ENCODE measurements at regions not wholly inside any gene's neighbourhood (a gene's known extent, or its start where the extent isn't known, plus 50 kb on each side); places are given as distances from the start of the nearest gene placed in this dataset.

GRCh38 chr3:14331251-14331650 is 71.2 kb upstream of the SLC6A6 start:
- no peak for DNase-seq (ENCODE audit: extremely low spot score, insufficient read length, low read depth)
- no peak for FAIRE-seq

- FAIRE-seq (no peak), DNase-seq (ENCODE audit: extremely low spot score, insufficient read length, low read depth) (no peak)
These were observed 70.0 kb upstream of the SLC6A6 start for GRCh38 chr3:14332392-14332791.

- DNase-seq (ENCODE audit: extremely low spot score, insufficient read length, low read depth) = no peak
- no peak for FAIRE-seq
These were observed 69.2 kb upstream of the SLC6A6 start for GRCh38 chr3:14333215-14333614.

DNA sequence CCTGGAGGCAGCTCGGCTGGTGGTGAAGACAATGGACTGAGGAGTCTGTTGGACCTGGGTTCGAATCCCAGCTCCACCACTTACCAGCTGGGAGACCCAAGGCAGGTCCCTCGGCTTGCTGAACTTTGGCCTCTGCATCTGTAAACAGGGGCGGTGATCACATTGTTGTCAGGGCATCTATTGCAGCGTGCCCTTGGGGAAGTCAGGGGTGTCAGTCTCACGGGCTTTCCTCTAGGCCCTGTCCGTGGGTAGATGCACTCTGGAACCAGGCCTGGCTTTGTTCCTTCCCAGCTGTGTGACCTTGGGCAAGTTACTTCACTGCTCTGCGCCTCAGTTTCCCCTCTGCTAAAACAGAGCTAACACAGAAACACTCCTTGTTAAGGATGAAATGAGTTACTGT is 68.8 kb upstream of the SLC6A6 start:
- FAIRE-seq (no peak), DNase-seq (ENCODE audit: extremely low spot score, insufficient read length, low read depth) (no peak)

DNA sequence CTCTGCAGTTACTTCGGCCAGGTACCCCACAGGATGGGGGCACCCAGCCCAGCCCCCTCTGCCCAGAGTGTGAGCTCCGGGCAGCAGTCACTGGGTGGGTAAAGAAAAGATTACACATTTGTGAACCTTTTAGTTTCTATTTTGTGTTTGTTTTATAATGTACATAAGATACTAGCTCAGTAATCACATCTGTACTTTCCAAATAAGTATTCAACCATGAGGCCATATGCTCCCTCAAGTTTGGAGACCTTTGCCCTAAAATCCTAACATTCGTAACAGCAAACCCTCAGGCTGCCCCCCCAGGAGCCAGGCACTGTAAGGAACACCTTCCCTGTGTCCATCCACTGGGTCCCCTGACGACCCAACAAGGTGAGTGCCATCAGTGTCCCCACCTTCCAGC is 68.3 kb upstream of the SLC6A6 start:
- FAIRE-seq (no peak), DNase-seq (ENCODE audit: extremely low spot score, insufficient read length, low read depth) (no peak)

- no peak for DNase-seq (ENCODE audit: extremely low spot score, insufficient read length, low read depth)
- no peak for FAIRE-seq
These were observed 67.5 kb upstream of the SLC6A6 start for GRCh38 chr3:14334936-14335335.

GRCh38 chr3:14335774-14336748 is 66.3 kb upstream of the SLC6A6 start:
- no peak for FAIRE-seq
- no peak for DNase-seq (ENCODE audit: extremely low spot score, insufficient read length, low read depth)

- DNase-seq (ENCODE audit: extremely low spot score, insufficient read length, low read depth) (no peak), FAIRE-seq (no peak)
These were observed 65.4 kb upstream of the SLC6A6 start for GRCh38 chr3:14336749-14337598.

DNA sequence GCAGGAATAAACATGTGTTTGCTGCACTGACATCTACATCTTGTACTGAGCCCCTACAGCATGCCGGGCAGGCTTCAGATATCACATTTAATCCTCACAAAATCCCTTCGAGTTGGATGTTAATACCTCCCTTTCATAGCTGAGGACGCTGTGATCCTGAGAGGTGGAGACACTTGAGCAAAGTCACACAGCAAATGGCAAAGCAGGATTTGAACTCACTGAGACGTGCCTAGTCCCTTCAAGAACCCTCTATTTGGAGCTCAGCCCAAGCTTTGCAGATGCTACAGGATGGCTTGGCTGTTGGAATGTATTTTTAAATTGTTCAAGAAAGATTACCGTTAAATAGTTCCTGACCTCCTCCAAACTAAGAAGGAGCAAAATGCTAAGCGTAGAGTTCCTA is 64.6 kb upstream of the SLC6A6 start:
- no peak for FAIRE-seq
- no peak for DNase-seq (ENCODE audit: extremely low spot score, insufficient read length, low read depth)

DNA sequence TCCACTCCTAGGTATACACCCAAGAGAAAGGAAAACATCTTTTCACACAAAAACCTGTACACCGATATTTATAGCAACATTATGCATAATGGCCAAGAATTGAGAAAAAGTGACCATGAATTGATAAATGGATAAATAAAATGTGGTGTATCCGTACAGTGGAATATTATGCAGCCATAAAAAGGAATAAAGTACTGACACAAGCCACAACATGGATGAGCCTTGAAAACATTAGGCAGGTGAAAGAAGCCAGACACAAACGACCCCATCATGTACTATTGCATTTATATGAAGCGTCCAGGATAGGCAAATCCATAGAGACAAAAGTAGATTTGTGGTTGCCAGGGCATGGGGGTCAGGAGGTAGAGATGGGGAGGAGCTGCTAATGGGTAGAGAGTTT is 64.2 kb upstream of the SLC6A6 start:
- no peak for DNase-seq (ENCODE audit: extremely low spot score, insufficient read length, low read depth)
- FAIRE-seq = no peak

GRCh38 chr3:14338898-14339458 is 63.4 kb upstream of the SLC6A6 start:
- DNase-seq (ENCODE audit: extremely low spot score, insufficient read length, low read depth) = no peak

DNA sequence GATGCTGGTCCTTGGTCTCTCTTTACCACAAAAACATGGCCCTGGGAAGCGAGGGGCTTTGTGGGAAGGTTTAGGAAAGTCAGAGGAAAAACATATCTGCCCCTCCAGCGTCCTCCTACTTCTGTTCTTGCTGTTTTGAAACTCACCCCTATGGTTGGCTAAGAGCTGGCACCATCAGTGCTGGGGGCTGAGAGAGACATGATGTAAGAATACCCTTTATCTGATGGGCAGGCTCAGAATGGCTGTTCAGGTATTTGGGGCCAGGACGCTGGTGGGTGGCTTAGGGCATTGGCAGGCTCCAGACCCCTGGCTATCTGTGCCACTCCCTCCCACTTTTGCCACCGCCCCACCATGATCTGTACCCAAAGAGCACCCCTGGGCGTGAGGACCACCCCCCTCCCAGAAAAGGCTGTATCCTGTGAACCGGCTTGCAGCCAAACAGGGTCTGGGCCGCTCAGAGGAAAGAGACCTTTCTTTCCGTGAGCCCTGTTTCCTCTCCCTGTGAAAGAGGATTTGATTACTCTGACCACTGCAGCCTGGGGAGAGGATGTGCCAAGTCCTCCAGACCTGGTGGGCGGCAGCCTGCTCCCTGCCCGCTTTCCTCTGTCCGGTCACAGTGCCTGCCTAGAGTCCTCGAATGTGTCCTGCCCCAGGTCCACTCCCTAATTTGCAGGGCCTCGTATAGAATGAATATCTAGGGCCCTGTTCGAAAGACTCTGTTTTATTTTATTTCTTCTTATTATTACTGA is 61.3 kb upstream of the SLC6A6 start:
- FAIRE-seq = no peak
- no peak for DNase-seq (ENCODE audit: extremely low spot score, insufficient read length, low read depth)

More at GRCh38 chr3:14338898-14339458, 63.4 kb upstream of the SLC6A6 start:
- no peak for FAIRE-seq

- FAIRE-seq = no peak
- no peak for DNase-seq (ENCODE audit: extremely low spot score, insufficient read length, low read depth)
These were observed 58.9 kb upstream of the SLC6A6 start for GRCh38 chr3:14343338-14344112.

GRCh38 chr3:14344351-14344750 is 58.1 kb upstream of the SLC6A6 start:
- DNase-seq (ENCODE audit: extremely low spot score, insufficient read length, low read depth) = no peak
- FAIRE-seq = no peak

GRCh38 chr3:14345496-14346150 is 56.8 kb upstream of the SLC6A6 start:
- DNase-seq (ENCODE audit: extremely low spot score, insufficient read length, low read depth) = no peak
- FAIRE-seq = no peak

DNA sequence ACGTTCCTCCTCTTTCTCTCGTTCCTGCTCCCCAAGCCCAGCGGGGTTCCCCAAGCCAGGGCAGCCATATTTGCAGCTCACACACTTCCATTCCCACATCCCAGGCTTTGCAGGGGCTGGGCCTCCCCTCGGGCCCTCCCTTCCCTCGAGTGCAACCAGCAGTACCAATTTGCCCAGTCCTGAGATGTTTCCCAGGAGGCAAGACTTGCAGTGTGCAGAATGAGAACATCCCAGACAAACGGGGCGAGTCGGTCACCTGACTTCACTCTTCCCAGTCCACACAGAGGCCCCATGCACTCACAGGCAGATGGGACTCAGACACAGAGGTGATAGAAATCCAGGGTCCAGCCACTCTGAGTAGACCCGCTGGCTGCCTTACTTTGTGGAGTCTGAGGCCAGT is 56.2 kb upstream of the SLC6A6 start:
- no peak for FAIRE-seq

GRCh38 chr3:14346642-14347041 is 55.8 kb upstream of the SLC6A6 start:
- FAIRE-seq (no peak), DNase-seq (ENCODE audit: extremely low spot score, insufficient read length, low read depth) (no peak)

More for the DNA sequence above, 56.2 kb upstream of the SLC6A6 start:
- no peak for DNase-seq (ENCODE audit: extremely low spot score, insufficient read length, low read depth)

DNA sequence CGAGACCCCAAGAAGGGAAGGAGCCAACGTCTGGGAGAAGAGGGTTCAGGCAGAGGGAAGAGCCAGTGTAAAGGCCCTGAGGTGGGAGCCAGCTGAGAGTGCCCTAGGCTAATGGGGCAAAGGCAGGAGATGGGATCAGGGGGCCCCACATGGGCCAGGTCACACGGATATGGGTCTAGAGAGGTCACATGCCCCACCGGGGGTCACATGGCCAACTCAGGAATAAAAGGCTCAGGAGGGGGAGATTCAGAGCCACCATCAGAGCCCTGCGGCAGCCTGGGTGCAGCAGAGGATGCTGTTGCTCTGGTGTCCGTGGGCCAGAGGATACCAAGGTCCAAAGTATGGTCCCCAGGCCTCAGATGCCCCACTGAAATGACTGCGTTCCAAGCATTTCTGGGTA is 55.3 kb upstream of the SLC6A6 start:
- no peak for DNase-seq (ENCODE audit: extremely low spot score, insufficient read length, low read depth)
- FAIRE-seq = no peak

DNA sequence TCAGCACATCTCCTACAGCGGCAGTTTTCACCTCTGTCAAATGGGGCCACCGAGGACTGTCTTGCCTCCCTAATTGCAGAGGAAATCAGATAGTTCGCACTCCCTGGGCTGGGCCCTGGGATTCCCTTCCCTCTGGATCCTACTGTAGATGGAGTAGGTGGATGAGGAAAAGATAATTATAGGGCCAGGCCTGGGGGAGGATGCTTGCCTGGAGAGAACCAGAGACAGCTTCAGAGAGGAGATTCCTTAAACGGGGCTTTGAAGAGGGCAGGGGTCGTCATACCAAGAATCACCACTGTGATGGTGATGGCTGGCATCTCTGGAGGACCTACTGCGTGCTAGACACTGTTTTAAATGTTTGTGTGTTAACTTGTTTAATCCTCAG is 50.8 kb upstream of the SLC6A6 start:
- no peak for DNase-seq (ENCODE audit: extremely low spot score, insufficient read length, low read depth)
- no peak for FAIRE-seq
